Ovary (tissue), 3 donors: ENCODE measurements at regions not wholly inside any gene's neighbourhood (a gene's known extent, or its start where the extent isn't known, plus 50 kb on each side); places are given as distances from the start of the nearest gene placed in this dataset.

Experiments
- CTCF ChIP-seq, 3 donors: fragments of 450-650 bp in 2 of 3; fragments of 200-600 bp in 1 of 3; IDR thresholded peaks; one replicate each; pipeline versions ENCODE4 v1.5.1 to v1.8.0; 2016 to 2022; ENCODE audit warnings: antibody characterized with exemption in 3 of 3, mild to moderate bottlenecking in 1 of 3
- POLR2A ChIP-seq: fragments of 450-650 bp; IDR thresholded peaks from one replicate; pipeline ENCODE4 v1.6.1; 2017; ENCODE audit warnings: antibody characterized with exemption, mild to moderate bottlenecking, moderate library complexity
- donor health status: DM: no; HTN: no; CAD: no.

- TF ChIP-seq CTCF (IDR thresholded peaks at IDR 0.05) (no peak), POLR2A (no peak)
Observed at GRCh38 chr5:116813356-116813755, 238.7 kb upstream of the SEMA6A start.
